Kidney (tissue), 13 donors: ENCODE measurements at regions not wholly inside any gene's neighbourhood (a gene's known extent, or its start where the extent isn't known, plus 50 kb on each side); places are given as distances from the start of the nearest gene placed in this dataset.
A peak's percentile ranks its signal among the peaks of the same experiment; 100 is the strongest.

Experiments
- DNase-seq, 5 donors: peaks; one replicate each; pipeline ENCODE4 v3.0.0-alpha.2; 2013 to 2020
- FAIRE-seq: peaks from 2 replicates; lab custom pipeline; 2012; peaks lifted over from hg19 to GRCh38; lab: Jason Lieb, UNC
- H3K27ac ChIP-seq, 2 donors: one replicate each; pipeline ENCODE4 v1.7.0; 2013; ENCODE audit warnings: low read depth in 2 of 2, low read length in 2 of 2, inconsistent platforms in 1 of 2
- H3K27me3 ChIP-seq: one replicate; pipeline ENCODE4 v1.7.1; 2013; ENCODE audit warnings: low read length, inconsistent platforms; ENCODE audit not compliant: control insufficient read depth, insufficient read depth
- H3K36me3 ChIP-seq, 3 donors: one replicate each; pipeline versions ENCODE4 v1.7.0 to v1.7.1; 2013; ENCODE audit warnings: low read length in 3 of 3, control low read depth in 1 of 3, inconsistent platforms in 1 of 3; ENCODE audit not compliant: insufficient read depth in 3 of 3, control insufficient read depth in 2 of 3
- H3K4me1 ChIP-seq, 3 donors: one replicate each; pipeline versions ENCODE4 v1.7.0 to v1.7.1; 2013; ENCODE audit warnings: low read length in 3 of 3, inconsistent platforms in 1 of 3, low read depth in 1 of 3; ENCODE audit not compliant: control insufficient read depth in 2 of 3, insufficient read depth in 2 of 3
- H3K4me3 ChIP-seq, 3 donors: one replicate each; pipeline versions ENCODE4 v1.7.0 to v1.8.1; 2013; ENCODE audit warnings: low read length in 3 of 3, control low read depth in 1 of 3, inconsistent platforms in 1 of 3
- H3K9ac ChIP-seq, 3 donors: one replicate each; pipeline versions ENCODE4 v1.7.0 to v1.7.1; 2013; ENCODE audit warnings: low read length in 3 of 3, control low read depth in 1 of 3, inconsistent platforms in 1 of 3
- H3K9me3 ChIP-seq, 3 donors: one replicate each; pipeline versions ENCODE4 v1.7.0 to v1.7.1; 2013; ENCODE audit warnings: low read length in 3 of 3, control low read depth in 1 of 3, inconsistent platforms in 1 of 3; ENCODE audit not compliant: control insufficient read depth in 2 of 3, insufficient read depth in 1 of 3
- intact Hi-C: fragments of 100-400 bp; cut with DNase I; formaldehyde crosslinking; loops from one replicate; pipeline ENCODE4 v1.11.1; 2022
- TF ChIP-seq, protein P1 (sequence below): IDR thresholded peaks from 3 replicates; pipeline ENCODE4 v1.5.1; 2012; ENCODE audit warnings: mild to moderate bottlenecking, moderate library complexity, borderline replicate concordance; ENCODE audit not compliant: insufficient read depth; ENCODE audit errors: extremely low read depth
- donor health status: control.
- donor health status: control.
- donor health status: control.
- donor health status: control.
- donor health status: control.
- donor health status: DM: yes; HTN: yes; CAD: no.
- donor health status: Normal renal cell carcinoma (clear cell type).

DNA sequence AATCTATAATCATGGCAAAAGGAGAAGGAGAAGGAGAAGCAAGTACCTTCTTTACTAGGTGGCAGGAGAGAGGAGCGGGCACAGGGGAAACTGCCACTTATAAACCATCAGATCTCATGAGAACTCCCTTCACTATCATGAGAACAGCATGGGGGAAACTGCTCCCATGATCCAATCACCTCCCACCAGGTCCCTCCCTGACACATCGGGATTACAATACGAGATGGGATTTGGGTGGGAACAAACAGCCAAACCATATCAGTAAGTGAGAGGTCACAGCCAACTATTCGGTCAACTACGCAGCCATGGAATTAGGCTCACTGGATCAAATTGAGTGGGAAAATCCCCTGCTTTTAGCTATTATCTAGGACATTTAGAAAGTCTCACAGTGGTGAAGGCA is 54.2 kb upstream of the STEAP1B start:
- Histone ChIP-seq H3K9me3 (no peaks in the 10 kb centered on the region), H3K27me3 (no peaks in the 10 kb centered on the region), H3K4me1 (peaks cover 0 to 3% (median 0%) of the 10 kb centered on the region in 3 donors), H3K27ac (no peak overlapping the region), H3K9ac (no peak overlapping the region), H3K4me3 (no peak overlapping the region), H3K36me3 (no peaks in the 10 kb centered on the region)
- TF ChIP-seq, protein P1, sequence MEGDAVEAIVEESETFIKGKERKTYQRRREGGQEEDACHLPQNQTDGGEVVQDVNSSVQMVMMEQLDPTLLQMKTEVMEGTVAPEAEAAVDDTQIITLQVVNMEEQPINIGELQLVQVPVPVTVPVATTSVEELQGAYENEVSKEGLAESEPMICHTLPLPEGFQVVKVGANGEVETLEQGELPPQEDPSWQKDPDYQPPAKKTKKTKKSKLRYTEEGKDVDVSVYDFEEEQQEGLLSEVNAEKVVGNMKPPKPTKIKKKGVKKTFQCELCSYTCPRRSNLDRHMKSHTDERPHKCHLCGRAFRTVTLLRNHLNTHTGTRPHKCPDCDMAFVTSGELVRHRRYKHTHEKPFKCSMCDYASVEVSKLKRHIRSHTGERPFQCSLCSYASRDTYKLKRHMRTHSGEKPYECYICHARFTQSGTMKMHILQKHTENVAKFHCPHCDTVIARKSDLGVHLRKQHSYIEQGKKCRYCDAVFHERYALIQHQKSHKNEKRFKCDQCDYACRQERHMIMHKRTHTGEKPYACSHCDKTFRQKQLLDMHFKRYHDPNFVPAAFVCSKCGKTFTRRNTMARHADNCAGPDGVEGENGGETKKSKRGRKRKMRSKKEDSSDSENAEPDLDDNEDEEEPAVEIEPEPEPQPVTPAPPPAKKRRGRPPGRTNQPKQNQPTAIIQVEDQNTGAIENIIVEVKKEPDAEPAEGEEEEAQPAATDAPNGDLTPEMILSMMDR, result no peak
- intact Hi-C loops, result loop anchor here (10.0 kb wide), 2 partner anchors 171 to 501 kb away; partner anchors contain the start of gene IL6
- FAIRE-seq (no peak), DNase-seq (no peak)

DNA sequence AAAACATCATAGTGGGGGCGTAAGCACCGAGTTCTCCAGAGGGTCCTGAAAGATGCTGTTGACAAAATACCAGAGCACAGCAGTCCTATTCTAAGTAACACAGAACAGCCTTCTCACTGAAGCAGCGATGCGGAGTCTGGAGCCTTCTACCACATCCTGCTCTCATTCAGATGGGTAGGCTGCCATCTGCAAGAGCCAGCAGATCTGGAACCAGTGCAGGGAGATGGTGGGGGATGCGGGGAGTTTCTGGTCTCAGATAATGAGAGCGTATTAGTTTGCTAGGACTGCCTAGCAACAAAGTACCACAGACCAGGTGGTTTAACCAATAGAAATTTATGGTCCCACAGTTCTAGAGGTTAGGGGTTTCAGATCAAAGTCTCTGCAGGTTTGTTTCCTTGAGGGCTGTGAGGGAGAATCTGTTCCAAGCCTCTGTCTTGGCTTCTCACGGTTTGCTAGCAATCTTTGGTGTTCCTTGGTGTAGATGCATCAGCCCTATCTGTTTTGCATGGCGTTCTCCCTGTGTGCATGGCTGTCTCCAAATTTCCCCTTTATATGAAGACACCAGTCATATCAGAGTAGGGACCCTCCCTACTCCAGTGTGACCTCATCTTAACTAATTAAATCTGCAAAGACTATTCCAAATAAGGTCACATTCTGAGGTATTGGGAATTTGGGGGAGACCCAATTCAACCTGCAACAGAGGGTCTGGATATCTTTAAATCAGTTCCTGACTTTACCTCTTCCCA is 52.0 kb upstream of the STEAP1B start:
- H3K27me3 ChIP-seq, result no peaks in the 10 kb centered on the region
- no peaks in the 10 kb centered on the region for H3K9me3 ChIP-seq
- FAIRE-seq (no peak), DNase-seq (no peak)
- H3K36me3 ChIP-seq, result no peaks in the 10 kb centered on the region
- H3K27ac ChIP-seq, result no peak overlapping the region
- intact Hi-C loops, result loop anchor here (10.0 kb wide), 2 partner anchors 173 to 503 kb away; partner anchors contain the start of gene IL6
- peaks cover 0 to 3% (median 0%) of the 10 kb centered on the region in 3 donors for H3K4me1 ChIP-seq
- TF ChIP-seq, protein P1, result no peak
- no peak overlapping the region for H3K4me3 ChIP-seq
- H3K9ac ChIP-seq, result no peak overlapping the region

DNA sequence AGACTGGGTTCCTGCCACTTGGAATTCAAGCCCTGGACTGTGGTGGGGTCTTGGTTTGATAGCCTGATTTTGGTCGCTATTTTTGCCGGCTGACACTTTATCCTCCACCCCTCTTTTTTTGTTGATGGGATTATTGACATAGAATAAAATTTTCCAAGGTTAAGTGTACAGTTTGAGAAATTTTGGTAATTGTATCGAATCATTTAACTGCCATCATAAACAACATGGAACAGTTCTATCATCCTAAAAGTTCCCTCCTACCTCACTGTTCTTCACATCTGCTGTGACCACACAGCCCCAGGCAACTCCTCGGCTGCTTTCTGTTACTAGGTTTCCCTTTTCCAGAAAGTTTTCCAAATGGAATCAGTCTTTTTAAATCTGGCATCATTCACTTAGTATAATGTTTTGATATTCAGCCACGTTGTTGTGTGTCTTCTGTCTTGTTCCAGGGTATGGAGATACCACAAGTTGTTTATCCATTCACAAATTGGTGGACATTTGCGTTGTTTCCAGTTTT is 50.6 kb upstream of the STEAP1B start:
- Histone ChIP-seq H3K9ac (no peak overlapping the region), H3K9me3 (no peaks in the 10 kb centered on the region), H3K27ac (no peak overlapping the region), H3K4me1 (peaks cover 0 to 3% (median 0%) of the 10 kb centered on the region in 3 donors), H3K27me3 (no peaks in the 10 kb centered on the region), H3K36me3 (no peaks in the 10 kb centered on the region), H3K4me3 (peak overlapping the region in 1 of 3 donors; percentile 39)
- intact Hi-C loops, result loop anchor here (10.0 kb wide), 2 partner anchors 174 to 504 kb away; partner anchors contain the start of gene IL6
- DNase-seq, result no peak
- no peak for FAIRE-seq
- TF ChIP-seq, protein P1, result no peak
